Anterior cingulate cortex (tissue), 58 donors: ENCODE measurements at regions not wholly inside any gene's neighbourhood (a gene's known extent, or its start where the extent isn't known, plus 50 kb on each side); places are given as distances from the start of the nearest gene placed in this dataset.

Experiments
- DNase-seq, 58 donors: peaks; one replicate each; lab custom pipeline; 2025; lab: John Stamatoyannopoulos, UW

DNA sequence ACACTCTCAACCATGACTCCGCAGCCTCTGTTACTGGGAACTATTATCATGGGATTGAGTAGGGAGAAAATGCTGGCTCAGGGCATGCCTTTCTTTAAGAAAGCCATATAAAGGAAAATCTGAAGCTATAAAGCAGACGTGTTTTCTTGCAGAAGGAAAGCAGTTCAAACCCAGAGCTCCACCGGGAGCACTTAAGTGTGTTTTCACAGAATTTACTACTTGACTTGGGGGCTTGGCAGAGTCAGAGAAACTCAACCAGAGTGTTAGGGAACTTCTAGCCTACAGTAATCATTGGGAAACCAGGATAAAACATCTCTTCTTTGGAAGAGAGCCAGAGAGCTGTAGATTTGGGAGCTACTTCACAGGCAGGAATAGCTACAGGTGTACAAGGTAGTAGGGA, 283.4 kb upstream of the ADRA1B start:
- DNase-seq: no peak

DNA sequence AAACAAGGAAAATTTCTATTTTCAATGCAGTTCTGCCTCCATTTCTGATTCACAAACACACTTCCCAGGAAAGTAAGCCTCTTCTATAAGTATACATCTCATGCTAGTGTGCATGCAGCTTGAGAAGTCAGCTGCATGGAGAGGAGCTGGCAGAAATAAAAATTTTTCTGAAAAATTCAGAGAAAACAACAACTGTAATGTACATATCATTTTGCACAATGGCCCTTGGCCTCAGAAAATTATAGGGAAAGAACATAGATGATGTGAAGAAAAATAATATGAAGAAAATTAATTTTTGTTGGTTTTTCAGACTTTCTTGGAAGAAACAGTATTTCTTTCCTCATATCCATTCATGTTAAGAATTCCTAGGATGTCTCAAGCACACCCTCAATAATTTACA, 277.8 kb upstream of the ADRA1B start:
- DNase-seq: no peak

DNA sequence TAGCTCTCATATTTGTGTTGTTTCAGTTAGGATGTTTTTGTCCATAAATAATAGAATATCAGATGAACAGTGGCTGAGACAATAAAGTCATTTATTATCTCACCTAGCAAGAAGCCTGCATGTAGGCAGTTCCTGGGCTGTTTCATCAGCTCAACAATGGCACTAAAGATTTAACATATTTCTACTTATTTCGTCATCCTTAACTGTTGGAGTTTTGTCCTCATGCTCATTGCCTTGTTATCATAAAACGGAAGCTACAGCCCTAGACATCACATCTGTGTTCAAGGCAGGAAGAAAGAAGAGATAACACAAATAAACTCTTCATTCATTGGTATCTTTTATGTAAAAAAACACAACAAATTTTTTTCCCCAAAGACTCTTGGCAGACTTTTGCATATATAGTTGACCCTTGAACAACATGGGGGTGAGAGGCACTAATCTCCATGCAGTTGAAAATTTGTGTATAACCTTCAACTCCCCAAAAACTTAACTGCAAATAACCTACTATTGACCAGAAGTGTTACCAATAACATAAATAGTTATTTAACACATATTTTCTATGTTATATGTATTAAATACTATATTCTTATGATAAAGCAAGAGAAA, 277.2 kb upstream of the ADRA1B start:
- no peak for DNase-seq

DNA sequence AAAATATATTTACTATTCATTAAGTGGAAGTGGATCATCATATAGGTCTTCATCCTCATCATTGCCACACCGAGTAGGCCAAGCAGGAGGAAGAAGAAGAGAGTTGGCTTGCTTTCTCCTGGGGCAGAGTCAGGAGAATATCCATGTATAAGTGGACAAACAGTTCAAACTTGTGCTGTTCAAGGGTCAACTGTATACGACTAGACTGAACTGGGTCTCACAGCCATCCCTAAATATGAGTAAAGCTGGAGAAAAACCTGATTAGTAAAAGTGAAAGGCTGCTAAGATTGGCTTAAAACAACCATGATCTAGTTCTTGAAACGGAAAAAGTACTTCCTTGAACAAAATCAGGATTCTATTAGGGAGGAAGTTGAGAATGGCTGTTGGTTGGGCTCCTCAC, 276.7 kb upstream of the ADRA1B start:
- no peak for DNase-seq

DNA sequence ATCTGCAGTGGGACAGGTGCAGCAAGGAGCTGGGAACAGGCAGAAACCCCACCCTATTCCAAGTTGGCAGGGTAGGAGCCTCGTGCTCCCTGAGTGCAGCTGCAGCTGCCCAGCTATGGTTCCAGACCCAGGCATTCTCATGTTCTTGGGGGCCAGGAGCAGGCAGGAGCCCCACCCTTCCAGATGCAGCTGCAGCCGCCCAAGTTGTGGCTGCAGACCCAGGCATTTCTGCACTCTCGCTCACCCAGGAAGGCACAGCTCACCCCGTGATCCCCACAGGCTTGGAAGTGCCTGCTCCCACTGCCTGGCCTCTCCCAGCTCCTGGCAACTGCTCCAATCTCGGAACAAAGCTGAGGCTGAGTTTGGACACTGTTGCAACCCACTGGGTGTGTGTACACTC, 275.8 kb upstream of the ADRA1B start:
- no peak for DNase-seq

DNA sequence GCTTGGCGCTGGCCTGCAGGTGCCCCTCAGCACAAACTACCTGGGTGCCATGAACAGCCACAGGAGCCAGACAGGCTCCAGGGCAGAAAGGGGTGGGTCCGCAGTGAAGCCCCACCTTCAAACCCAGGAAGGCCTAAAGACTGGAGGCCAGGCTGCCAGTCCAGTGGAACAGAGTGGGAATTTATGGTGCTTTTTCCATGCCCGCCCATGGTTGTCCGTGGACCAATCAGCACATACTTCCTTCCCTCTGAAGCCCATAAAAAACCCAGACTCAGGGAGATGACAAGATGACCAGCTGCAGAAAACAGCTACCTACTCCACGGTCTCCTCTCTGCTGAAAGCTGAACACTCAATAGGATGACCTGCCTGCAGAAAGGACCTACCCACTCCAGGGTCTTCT, 275.4 kb upstream of the ADRA1B start:
- DNase-seq: no peak

DNA sequence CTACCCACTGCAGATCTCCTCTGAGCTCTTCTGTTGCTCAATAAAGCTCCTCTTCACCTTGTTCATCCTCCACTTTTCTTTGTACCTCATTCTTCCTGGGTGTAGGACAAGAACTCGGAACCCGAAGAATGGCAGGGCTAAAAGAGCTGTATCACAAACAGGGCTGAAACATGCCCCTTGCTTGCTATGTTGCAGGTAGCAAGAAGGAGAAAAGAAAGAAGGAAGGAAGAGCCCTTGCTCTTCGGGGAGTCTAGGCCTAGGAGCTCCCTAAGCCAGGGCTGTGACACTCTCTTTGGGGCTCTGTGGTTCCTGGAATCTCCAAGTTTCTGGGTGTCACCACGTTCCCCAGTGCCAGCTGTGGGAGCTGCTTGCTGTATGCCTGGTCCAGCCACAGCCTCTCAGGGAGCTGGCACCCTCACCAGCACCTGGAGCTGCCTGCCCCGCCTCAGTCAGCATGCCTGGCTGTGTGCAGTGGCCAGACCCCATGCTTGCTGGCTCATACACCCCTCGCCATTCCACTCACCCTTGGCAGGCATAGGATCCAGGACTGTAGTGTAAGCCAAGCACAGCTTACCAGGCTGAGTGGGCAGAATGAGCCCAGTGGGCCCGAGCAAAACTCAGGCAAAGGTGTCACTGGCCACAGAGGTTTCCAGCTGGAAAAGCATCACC, 274.8 kb upstream of the ADRA1B start:
- no peak for DNase-seq

DNA sequence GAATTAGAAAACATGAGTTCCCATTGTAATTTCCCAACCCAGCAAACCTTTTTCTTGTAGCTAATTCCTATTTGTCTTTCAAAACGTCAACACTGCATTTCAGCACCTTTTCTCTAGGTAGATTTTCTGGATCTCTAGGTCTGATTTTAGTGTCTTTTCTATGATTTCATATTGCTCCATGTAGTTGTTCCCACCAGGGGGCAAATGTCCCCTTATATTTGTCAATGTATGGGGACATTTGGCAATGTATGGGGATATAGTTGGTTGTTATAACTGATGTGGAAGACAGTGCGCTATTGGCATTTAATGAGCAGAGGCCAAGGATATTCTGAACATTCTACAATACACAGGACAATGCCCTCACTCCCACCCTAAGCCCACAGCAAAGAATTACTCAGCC, 273.9 kb upstream of the ADRA1B start:
- DNase-seq: no peak

DNA sequence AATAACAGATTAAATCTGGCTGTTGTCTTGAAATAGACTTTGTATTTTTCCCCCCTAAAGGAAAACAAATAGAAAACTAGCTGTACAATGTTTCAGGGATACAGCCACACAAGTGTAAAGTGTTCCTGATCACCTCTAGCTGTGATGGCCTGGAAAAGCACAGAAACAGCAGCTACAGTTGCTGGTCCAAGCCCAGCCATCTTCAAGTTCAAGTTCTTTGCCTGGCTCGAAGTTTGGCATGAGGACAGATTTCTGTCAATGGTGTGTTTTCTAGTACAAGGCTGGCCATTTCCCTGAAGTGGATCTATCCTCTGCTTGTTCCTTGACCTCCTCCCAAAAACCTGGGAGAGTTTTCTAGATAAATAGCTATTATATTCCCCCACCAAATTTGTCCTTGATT, 272.2 kb upstream of the ADRA1B start:
- no peak for DNase-seq

DNA sequence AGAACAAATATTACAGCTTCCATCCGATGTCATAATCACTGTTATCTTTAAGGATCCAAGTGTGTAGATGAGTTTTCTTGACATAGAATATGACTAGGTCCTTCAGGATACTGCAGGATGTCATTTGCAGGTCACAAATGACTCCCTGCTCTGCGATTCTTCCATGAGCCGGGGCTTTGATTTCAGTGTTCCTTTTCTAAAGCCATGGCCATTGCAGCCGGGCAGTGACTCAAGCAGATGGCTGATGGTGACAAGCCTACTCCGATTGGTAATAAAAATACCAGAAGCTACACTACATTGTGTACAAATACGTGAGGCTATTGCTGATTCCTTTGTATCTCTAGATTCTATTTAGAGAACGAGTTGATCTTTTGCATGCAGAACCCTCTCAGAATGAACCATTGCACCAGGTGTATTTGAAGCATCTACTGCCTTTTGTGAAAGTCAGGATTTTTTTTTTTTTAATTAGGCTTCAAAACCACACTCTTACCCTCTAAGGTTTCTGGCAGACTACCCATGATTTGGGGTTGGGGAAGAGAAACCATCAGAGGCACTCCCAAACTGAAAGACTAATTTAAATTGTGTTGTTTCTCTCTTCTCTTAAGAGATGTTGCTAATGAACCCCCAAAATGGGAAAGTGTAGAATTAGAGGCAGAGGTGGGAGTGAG, 271.0 kb upstream of the ADRA1B start:
- DNase-seq: no peak

DNA sequence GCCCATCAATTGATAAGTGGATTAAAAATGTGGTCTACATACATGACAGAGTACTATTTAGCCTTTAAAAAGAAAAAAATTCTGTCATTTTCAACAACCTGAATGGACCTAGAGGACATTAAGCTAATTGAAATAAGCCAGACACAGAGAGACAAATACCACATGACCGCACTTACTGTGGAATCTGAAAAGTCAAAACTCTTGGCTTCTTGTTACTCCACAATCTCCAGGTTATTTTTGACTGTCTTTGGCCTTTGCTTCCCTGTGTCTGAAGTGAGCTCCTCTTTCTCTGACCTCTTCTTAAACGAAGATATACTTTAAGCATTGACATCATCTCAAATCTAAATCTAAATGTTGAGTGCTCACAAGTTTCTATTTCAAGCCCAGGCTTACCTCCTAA, 265.5 kb upstream of the ADRA1B start:
- DNase-seq: no peak

DNA sequence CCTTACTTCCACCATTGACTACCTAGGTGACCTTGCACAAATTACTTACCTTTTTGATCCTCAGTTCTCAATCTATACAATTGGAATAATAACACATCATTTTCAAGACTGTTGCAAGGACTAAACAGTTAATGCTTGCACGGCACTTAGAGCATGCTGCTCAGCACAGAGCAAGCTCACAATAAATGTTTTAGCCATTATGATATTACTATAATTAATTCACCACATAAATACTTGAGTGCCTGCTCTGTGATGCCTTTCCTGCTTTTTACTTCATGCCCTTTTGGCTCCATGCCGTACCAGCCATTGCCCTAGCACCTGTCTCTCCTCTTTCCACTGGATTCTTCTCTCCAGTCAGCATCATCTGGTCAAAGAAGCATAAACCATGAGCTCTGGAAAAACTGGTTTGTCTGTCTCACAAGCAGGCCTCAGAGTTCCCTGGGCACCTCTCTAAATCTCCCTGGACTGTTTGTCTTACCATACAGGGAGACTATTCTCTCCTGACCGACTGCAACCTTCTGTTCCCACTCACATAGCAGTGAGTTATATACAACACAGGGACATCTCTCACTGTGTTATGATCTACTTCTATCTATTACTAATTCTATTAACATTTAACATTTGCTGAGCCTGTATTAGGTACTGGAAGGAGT, 260.4 kb upstream of the ADRA1B start:
- no peak for DNase-seq

DNA sequence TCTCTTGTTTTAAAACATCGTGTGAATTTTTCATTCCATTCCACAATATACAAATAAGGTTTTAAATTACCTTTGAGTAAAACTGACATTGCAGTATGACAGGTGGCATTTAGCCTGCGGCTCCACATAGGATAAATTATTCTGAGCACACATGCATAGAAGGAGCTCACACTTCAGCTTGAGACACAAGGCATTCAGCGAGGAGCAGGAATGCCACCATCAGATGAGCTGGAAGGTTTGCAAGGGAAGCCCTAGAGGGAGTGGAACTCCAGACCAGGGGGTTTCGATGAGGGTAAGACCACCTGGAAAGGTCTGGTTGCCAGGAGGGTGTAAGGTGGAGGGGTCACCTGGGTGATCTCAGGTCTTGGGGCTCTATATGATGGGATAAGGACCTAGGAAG, 259.0 kb upstream of the ADRA1B start:
- peak in 1 of 58 donors; percentile 1 for DNase-seq

DNA sequence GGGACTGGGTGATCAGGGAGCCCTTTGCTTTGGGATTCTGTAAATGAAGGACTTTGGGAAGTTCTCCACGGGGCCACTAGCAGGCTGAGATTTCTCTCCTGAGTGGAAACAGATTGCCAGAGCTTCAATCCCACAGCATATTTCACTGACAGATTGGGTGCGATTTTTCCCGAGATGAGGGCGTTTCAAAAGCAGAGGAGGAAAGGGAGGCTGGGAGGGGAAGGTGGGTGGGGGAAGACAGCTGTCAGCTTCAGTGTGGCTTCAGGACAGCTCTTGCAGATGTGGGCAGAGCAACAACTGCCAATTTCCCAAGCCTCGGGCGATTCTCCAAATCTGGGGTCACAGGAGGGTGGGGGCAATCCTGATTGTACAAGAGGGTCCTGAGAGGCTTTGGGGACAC, 258.5 kb upstream of the ADRA1B start:
- peak in 18 of 58 donors; percentile 3 to 32 (median 10) for DNase-seq

DNA sequence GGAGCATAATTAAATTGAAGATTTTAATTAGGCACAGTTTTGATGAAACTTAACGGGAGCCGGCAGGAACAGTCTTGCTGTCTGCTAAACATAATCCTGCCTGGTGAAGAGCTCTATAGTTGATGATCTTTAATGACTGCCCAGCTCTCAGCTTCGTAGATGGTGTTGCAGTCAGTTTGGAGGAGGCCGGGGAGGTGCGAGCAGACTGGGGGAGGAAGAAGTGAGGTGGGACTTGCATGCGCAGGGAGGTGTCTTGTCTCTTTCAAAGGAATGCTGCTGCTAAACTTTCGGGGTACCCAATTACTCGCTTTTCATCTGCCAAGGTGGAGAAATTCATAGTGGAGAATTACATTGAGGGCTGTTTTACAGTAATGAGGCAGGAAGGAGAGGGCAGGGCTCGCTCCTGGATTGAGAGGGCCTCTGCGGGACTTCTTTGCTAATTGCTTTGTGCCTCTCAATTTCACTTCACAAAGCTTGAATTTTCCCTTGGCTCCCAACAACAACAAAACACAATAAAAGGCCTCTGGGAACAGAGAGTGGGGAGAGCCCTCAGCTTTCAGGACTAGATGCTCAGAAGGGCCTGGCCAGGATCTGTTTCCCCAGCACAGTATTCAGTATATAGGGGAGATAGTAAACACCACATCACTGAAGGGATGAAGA, 257.9 kb upstream of the ADRA1B start:
- peak in 2 of 58 donors; percentile 13 to 30 for DNase-seq

DNA sequence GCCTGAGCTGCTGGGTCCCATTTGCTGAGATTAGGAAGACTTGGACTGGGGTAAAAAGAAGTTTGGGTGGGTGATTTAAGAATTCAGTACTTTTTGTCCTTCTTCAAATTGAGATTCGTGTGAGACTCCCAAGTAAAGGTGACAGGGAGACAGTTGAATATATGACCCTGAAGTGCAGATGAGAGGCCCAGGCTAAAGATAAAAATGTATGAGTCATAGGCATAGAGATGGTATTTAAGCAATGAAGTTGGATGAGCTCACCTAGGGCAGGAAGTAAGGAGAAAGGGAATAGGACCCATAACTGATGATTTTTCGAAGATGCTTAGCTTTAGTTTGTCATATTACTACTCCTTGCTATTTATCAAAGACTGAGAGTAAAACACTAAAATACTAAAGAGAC, 255.9 kb upstream of the ADRA1B start:
- DNase-seq: no peak

DNA sequence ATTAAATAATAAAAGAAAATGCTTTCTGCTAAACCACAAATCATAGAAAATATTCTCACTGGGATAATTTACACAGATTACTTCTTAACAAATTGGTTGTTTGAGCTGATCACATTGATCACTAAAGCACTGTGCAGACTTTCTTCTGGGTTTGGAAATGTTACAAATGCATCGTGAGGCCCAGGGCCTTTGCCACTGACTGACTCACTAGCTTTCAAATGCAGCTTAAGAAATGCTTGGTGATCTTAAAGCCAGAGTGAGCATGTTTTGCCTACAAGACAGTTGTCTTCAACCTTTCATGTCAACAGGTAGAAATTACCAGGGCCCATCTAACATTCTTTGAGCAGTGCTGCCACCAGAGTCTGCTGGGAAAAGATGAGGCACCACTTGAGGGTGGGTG, 252.3 kb upstream of the ADRA1B start:
- no peak for DNase-seq

DNA sequence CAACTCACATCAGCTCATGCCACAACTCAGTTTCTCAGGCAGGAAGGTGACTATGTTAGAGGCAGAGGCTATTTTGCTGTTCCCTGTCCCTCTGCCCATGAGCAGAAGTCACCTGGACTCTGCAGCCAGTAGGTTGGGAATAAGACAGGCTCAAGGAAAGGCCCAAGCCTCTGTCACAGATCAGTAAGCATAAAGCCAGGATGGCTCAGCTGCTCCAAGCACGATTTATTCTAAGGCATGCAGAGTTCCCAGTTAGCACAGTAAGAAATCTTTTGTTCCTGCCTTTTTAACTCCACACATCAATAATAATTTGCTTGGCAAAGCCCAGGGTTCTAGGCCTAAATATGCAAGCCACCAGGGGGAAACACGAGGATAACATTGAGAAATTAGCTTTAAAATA, 249.0 kb upstream of the ADRA1B start:
- no peak for DNase-seq

DNA sequence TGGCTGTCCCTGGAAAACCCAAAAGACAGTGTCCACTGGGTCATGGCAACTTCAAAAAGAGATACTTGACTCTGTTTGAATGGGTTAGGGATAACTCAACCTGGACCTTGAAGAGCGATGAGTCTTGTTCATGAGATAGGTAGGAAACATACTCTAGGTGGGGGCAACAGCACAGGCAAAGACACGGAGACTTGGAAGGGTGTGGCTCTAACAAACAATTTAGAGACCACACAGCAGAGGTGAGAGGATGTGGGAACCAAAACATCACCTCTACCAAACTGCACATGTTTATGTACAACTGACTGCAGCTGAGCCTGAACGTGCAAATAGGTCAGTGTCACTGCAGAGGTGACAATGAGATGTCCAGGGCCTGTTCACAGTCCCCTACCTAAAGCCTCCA, 247.7 kb upstream of the ADRA1B start:
- DNase-seq: no peak

DNA sequence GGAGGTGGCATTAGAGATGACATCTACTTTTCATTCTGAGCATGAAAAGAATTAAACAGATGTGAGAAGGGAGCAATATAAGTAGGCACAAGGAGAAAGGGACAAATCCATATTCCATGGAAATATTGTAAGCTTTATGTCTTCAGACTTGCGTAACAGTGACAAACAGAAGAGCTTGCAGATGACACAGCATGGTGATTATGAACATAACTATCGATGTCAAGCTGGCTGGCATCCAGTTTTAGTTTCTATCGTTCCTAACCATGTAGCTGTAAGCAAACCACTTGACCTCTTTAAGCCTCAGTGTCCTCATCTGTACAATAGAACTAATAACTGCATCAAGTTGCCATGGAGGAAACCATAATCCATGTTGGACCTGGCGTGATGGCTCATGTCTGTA, 246.7 kb upstream of the ADRA1B start:
- no peak for DNase-seq

DNA sequence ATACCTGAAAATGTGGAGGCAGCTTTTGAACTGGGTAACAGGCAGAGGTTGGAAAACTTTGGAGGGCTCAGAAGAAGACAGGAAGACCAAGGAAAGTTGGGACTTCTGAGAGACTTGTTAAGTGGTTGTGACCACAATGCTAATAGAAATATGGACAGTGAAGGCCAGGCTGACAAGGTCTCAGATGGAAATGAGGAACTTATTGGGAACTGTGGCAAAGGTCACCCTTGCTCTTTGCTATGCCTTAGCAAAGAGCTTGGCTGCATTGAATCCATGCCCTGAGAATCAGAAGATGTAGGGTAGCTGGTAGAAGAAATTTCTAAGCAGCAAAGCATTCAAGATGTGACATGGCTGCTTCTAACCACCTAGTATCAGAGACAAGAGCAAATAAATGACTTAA, 244.4 kb upstream of the ADRA1B start:
- no peak for DNase-seq
